Left lung (tissue), 4 donors: ENCODE measurements at regions not wholly inside any gene's neighbourhood (a gene's known extent, or its start where the extent isn't known, plus 50 kb on each side); places are given as distances from the start of the nearest gene placed in this dataset.
"Not testable (repeated sequence)": the region's sequence is repeated elsewhere in the genome, so short reads cannot be mapped to it uniquely, and the experiment has no call there.

Experiments
- ATAC-seq: fragments of 200-7000 bp; cut with Tn5 transposase; one replicate; pipeline ENCODE4 v1.9.1; 2020; ENCODE audit warnings: moderate library complexity
- DNase-seq, 4 donors: peaks; one replicate each; pipeline ENCODE4 v3.0.0-alpha.2; 2013 to 2020
- H3K27ac ChIP-seq, 2 donors: fragments of 200-600 bp; sonication (generic) in 1 of 2; one replicate each; pipeline versions ENCODE4 v1.5.0 to v1.8.0; 2020 to 2021
- H3K27me3 ChIP-seq, 2 donors: fragments of 200-600 bp; sonication (generic) in 1 of 2; one replicate each; pipeline versions ENCODE4 v1.5.0 to v1.8.0; 2020 to 2021
- H3K36me3 ChIP-seq, 2 donors: fragments of 200-600 bp; sonication (generic) in 1 of 2; one replicate each; pipeline versions ENCODE4 v1.5.0 to v1.8.0; 2020 to 2021
- H3K4me1 ChIP-seq, 2 donors: fragments of 200-600 bp; one replicate each; pipeline ENCODE4 v1.8.0; 2021
- H3K4me3 ChIP-seq, 2 donors: fragments of 200-600 bp; sonication (generic) in 1 of 2; one replicate each; pipeline versions ENCODE4 v1.5.0 to v1.8.0; 2020 to 2021; ENCODE audit warnings: mild to moderate bottlenecking in 1 of 2
- H3K9me3 ChIP-seq, 2 donors: fragments of 200-600 bp; sonication (generic) in 1 of 2; one replicate each; pipeline versions ENCODE4 v1.5.0 to v1.8.0; 2020 to 2021
- intact Hi-C, 2 donors: fragments of 100-400 bp; cut with DNase I; formaldehyde crosslinking; loops; one replicate each; pipeline versions ENCODE4 v1.11.2 to v1.14.2; 2022
- TF ChIP-seq, protein P1 (sequence below), 2 donors: fragments of 200-600 bp; sonication (generic) in 1 of 2; IDR thresholded peaks; one replicate each; pipeline versions ENCODE4 v1.5.0 to v1.8.0; 2021; ENCODE audit warnings: antibody characterized with exemption in 2 of 2
- donor health status: DM: no; HTN: yes; CAD: no.
- donor health status: DM: no; HTN: no; CAD: no.

DNA sequence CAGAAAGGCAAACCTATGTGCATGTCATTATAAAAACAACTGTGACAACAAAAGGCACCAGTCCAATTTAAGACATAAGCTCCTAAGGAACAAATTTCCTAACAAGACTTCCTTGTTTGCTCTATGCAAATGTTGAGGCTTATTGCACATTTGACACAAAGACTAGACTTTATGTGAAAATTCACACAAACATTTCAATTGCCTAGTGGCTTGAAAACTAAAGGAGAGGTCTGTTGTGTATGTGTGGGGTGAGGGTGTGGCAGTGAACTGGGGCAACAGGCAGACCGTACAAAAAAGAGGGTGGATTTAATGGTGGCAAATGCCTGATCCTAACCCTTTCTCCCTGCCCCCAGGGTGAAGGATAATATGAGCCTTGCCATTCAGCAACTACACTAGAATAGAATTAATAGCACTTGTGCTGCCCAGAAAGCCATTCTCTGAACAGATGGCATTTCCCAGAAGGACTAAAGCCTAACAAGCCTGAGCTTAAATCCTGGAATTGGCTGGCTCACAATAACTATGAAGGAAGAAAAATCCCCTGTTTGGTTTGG is 73.9 kb downstream of the GLUL start:
- peak overlapping the region in 1 of 2 donors; percentile 53 for H3K27ac ChIP-seq
- intact Hi-C loops, result no loop called here

DNA sequence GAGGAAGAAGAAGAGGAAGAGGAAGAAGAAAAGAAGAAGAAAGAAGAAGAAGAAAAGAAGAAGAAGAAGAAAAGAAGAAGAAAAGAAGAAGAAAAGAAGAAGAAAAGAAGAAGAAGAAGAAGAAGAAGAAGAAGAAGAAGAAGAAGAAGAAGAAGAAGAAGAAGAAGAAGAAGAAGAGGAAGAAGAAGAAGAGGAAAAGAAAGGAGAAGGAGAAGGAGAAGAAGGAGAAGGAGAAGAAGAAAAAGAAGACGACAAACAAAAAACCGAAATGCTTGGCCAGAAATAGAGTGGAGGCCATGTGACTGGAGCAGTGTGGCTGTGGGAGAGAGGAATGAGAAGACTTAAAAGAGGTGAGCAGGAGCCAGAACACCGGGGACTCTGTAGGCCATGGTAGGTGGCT is 75.1 kb downstream of the GLUL start:
- H3K4me1 ChIP-seq, result peaks cover 0 to 35% of the 10 kb centered on the region in 2 donors
- H3K27me3 ChIP-seq, H3K4me3 ChIP-seq, DNase-seq, H3K36me3 ChIP-seq, ATAC-seq, intact Hi-C loops, H3K9me3 ChIP-seq: not testable (repeated sequence)
- H3K27ac ChIP-seq, result peak overlapping the region in 1 of 2 donors; percentile 53

More for the DNA sequence above, 73.9 kb downstream of the GLUL start:
- Histone ChIP-seq H3K9me3 (no peaks in the 10 kb centered on the region), H3K36me3 (no peaks in the 10 kb centered on the region), H3K4me1 (peaks cover 0 to 35% of the 10 kb centered on the region in 2 donors), H3K4me3 (no peak overlapping the region), H3K27me3 (no peaks in the 10 kb centered on the region)
- TF ChIP-seq, protein P1, sequence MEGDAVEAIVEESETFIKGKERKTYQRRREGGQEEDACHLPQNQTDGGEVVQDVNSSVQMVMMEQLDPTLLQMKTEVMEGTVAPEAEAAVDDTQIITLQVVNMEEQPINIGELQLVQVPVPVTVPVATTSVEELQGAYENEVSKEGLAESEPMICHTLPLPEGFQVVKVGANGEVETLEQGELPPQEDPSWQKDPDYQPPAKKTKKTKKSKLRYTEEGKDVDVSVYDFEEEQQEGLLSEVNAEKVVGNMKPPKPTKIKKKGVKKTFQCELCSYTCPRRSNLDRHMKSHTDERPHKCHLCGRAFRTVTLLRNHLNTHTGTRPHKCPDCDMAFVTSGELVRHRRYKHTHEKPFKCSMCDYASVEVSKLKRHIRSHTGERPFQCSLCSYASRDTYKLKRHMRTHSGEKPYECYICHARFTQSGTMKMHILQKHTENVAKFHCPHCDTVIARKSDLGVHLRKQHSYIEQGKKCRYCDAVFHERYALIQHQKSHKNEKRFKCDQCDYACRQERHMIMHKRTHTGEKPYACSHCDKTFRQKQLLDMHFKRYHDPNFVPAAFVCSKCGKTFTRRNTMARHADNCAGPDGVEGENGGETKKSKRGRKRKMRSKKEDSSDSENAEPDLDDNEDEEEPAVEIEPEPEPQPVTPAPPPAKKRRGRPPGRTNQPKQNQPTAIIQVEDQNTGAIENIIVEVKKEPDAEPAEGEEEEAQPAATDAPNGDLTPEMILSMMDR (IDR thresholded peaks at IDR 0.05), result no peak
- ATAC-seq, result peak; percentile 50
- no peak for DNase-seq

DNA sequence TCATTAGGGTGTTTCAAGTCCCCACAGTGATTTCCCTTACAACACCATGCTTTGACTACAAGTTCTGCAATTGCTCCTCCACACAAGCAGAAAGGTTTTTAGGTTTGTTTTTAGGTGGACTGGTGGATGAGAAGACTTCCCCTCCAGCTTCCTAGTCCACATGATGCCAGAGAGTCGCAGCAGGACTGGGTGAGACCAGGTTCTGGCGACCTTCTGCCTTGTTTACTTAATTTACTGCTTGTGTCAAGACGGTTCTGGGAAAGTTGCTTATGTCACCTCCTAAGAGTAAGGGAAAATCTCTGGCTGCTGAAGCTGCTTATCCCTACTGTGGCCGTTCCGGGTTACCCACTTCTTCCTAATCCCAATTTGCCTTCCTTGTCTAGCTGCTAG is 76.4 kb downstream of the GLUL start:
- Histone ChIP-seq H3K36me3 (no peaks in the 10 kb centered on the region), H3K9me3 (no peaks in the 10 kb centered on the region), H3K4me1 (peaks cover 0 to 35% of the 10 kb centered on the region in 2 donors), H3K4me3 (no peak overlapping the region), H3K27ac (no peak overlapping the region), H3K27me3 (no peaks in the 10 kb centered on the region)
- TF ChIP-seq, protein P1 (IDR thresholded peaks at IDR 0.05), result no peak
- ATAC-seq (no peak), DNase-seq (no peak)
- intact Hi-C loops, result no loop called here

DNA sequence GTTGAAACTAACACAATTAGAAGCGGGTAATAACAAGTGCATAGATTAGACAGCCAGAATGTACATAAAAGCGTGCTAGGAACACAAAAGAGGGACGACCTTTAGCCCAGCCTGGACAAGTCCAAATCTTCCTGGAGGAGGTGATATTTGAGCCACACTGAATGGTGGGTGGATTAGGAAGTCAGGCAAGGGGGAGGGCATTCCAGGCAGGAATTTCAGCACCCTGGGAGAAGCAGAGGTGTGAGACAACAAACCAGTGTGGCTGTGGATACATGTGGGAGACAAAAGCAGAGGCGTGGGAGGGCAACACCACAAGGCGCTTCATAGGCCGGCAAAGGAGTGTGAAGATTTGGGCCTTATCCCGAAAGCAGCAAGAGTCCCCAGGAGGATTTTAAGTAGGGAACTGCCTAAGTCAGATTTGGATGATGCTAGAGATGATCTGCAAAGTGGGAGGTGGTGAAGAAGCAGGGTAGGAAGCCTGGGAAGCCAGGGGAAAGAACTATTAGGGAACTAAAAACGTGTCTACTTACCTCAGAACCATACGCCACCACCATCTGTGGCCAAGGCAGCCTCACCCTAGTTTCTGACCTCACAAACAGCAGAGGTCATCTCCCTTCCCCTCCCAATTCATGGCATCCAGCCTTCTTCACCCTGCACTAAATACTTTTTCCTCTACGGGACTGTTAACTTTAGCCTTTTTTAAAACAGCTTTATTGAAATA is 81.8 kb downstream of the GLUL start:
- Histone ChIP-seq H3K36me3 (no peaks in the 10 kb centered on the region), H3K4me3 (no peak overlapping the region), H3K27me3 (no peaks in the 10 kb centered on the region), H3K27ac (no peak overlapping the region), H3K9me3 (no peaks in the 10 kb centered on the region), H3K4me1 (peaks cover 0 to 7% of the 10 kb centered on the region in 2 donors)
- no peak for DNase-seq
- ATAC-seq, result no peak
- intact Hi-C loops, result no loop called here
- TF ChIP-seq, protein P1 (IDR thresholded peaks at IDR 0.05), result no peak

DNA sequence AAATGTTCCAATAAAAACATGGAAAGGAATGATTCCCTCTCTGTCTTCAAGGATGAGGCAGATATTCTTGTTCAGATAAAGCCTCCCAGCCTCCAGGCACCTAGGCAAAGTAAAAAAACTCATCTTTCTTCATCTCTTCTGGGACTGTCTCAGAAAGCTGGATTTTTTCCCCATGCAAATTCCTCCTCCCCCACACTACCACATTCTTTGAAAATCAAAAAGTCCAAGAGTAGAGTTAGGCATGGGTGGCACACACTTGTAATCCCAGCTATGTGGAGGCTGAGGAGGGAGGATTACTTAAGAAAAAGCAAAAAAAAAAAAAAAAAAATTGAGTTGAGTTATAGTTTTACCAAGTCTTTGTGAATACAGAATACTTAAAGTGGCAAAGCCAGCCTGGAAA is 82.8 kb downstream of the GLUL start:
- Histone ChIP-seq H3K27me3 (no peaks in the 10 kb centered on the region), H3K9me3 (no peaks in the 10 kb centered on the region), H3K36me3 (no peaks in the 10 kb centered on the region), H3K4me3 (no peak overlapping the region), H3K27ac (no peak overlapping the region), H3K4me1 (peaks cover 0 to 6% of the 10 kb centered on the region in 2 donors)
- TF ChIP-seq, protein P1 (IDR thresholded peaks at IDR 0.05), result no peak
- no peak for ATAC-seq
- intact Hi-C loops, result no loop called here
- DNase-seq, result no peak

DNA sequence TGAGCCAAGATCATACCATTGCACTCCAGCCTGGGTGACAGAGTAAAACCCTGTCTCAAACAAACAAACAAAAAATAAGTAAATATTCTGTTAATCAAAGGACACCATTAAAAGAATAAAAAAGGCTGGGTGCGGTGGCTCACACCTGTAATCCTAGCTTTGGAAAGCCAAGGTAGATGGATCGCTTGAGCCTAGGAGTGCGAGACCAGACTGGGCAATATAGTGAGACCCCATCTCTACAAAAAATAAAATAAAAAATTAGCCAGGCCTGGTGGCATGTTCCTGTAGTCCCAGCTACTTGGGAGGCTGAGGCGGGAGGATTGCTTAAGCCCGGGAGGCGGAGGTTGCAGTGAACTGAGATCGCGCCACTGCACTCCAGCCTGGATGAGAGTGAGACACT is 84.1 kb downstream of the GLUL start:
- ATAC-seq, intact Hi-C loops: not testable (repeated sequence)

More for the DNA sequence above, 84.1 kb downstream of the GLUL start:
- H3K27ac ChIP-seq, DNase-seq, H3K36me3 ChIP-seq, H3K9me3 ChIP-seq, H3K27me3 ChIP-seq, H3K4me3 ChIP-seq: not testable (repeated sequence)
- H3K4me1 ChIP-seq, result peaks cover 0 to 14% of the 10 kb centered on the region in 2 donors
